Activated naive CD8-positive, alpha-beta T cell treated with anti-CD3 and anti-CD28 coated beads, Interleukin-2, amount 50 U/mL, for 24 hours (primary cell): ENCODE measurements at regions not wholly inside any gene's neighbourhood (a gene's known extent, or its start where the extent isn't known, plus 50 kb on each side); places are given as distances from the start of the nearest gene placed in this dataset.
A peak's percentile ranks its signal among the peaks of the same experiment; 100 is the strongest.
"Not testable (repeated sequence)": the region's sequence is repeated elsewhere in the genome, so short reads cannot be mapped to it uniquely, and the experiment has no call there.

Experiments
- ATAC-seq: fragments of 150-1000 bp; cut with Tn5 transposase; one replicate; pipeline ENCODE4 v1.10.0; 2021
- DNase-seq: peaks from one replicate; pipeline ENCODE4 v3.0.0; 2021
- H3K27ac Mint-ChIP-seq: one replicate; pipeline ENCODE4 v1.8.0; 2021; ENCODE audit warnings: mild to moderate bottlenecking, mixed read lengths
- H3K27me3 Mint-ChIP-seq: one replicate; pipeline ENCODE4 v1.8.0; 2021; ENCODE audit warnings: mixed read lengths
- H3K36me3 Mint-ChIP-seq: one replicate; pipeline ENCODE4 v1.8.0; 2021; ENCODE audit warnings: low read depth, mixed read lengths
- H3K4me1 Mint-ChIP-seq: one replicate; pipeline ENCODE4 v1.8.0; 2021; ENCODE audit warnings: mixed read lengths
- H3K4me3 Mint-ChIP-seq: one replicate; pipeline ENCODE4 v1.8.0; 2021; ENCODE audit warnings: mild to moderate bottlenecking, moderate library complexity, mixed read lengths
- H3K9me3 Mint-ChIP-seq: one replicate; pipeline ENCODE4 v1.8.0; 2021; ENCODE audit warnings: mixed read lengths

DNA sequence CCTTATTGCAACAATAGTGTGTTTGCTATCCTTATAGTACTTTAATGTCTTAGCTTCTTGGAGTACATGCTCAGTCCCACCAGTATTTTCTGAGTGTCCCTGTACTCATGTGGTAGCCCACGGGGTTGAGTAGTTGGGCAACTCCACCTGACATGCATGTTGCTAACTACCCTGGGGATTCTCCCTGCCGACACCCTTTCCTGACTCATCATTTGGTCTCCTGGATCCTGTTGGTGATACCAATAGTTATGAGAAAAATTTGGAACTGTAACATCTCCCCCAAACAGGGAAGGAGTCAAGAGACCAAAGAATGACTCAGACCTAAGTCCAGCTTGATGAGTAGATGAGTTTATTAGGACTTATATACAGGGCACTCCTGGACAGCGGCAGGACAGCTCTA, 101.6 kb downstream of the BRMS1L start:
- DNase-seq (no peak), ATAC-seq (peak; percentile 47)
- Mint-ChIP-seq H3K4me3 (no peak overlapping the region), H3K27ac (no peak overlapping the region), H3K27me3 (no peaks in the 10 kb centered on the region), H3K36me3 (no peaks in the 10 kb centered on the region), H3K9me3 (no peaks in the 10 kb centered on the region), H3K4me1 (peaks cover 11% of the 10 kb centered on the region)

DNA sequence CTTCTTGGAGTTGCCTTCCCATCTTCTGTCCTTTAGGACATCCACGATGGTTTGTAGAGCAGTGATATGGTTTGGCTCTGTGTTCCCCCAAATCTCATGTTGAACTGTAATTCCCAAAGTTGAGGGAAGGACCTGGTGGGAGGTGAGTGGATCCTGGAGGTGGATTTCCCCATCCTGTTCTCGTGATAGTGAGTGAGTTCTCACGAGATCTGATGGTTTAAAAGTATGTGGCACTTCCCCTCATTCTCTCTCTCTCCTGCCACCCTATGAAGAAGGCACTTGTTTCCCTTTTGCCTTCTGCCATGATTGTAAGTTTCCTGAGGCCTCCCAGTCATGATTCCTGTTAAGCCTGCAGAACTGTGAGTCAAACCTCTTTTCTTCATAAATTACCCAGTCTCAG, 99.2 kb downstream of the BRMS1L start:
- no peak overlapping the region for H3K27ac Mint-ChIP-seq
- H3K4me3 Mint-ChIP-seq, result no peak overlapping the region
- no peak for DNase-seq
- H3K36me3 Mint-ChIP-seq, result no peaks in the 10 kb centered on the region
- H3K9me3 Mint-ChIP-seq, result no peaks in the 10 kb centered on the region
- no peak for ATAC-seq
- H3K4me1 Mint-ChIP-seq, result peaks cover under 1% of the 10 kb centered on the region
- H3K27me3 Mint-ChIP-seq, result no peaks in the 10 kb centered on the region

DNA sequence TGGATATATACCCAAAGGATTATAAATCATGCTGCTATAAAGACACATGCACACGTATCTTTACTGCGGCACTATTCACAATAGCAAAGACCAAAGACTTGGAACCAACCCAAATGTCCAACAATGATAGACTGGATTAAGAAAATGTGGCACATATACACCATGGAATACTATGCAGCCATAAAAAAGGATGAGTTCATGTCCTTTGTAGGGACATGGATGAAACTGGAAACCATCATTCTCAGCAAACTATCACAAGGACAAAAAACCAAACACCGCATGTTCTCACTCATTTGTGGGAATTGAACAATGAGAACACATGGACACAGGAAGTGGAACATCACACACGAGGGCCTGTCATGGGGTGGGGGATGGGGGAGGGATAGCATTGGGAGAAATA, 96.5 kb downstream of the BRMS1L start:
- H3K4me3 Mint-ChIP-seq, H3K27me3 Mint-ChIP-seq, H3K4me1 Mint-ChIP-seq, DNase-seq, ATAC-seq, H3K27ac Mint-ChIP-seq, H3K36me3 Mint-ChIP-seq, H3K9me3 Mint-ChIP-seq: not testable (repeated sequence)

DNA sequence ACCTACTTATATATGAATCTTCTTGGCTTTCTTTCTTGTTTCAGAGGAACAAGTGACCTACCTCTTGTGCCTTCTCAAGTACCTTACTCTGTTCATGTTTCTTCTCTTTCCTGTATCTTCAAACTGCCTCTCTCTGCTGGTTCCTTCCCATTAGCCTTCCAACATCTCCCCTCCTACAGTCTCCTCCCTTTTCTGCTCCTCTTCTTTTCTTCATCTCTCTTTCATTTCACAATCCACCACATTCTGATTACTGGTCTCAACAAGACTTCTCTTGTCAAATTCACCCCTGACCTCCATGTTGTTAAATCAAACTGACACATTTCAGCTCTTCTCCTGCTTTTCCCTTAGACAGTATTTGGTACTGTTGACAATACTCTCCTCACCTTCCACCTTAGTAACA, 95.6 kb downstream of the BRMS1L start:
- ATAC-seq, result no peak
- no peaks in the 10 kb centered on the region for H3K4me1 Mint-ChIP-seq
- peaks cover 14% of the 10 kb centered on the region for H3K9me3 Mint-ChIP-seq
- no peak for DNase-seq
- H3K27ac Mint-ChIP-seq, result no peak overlapping the region
- H3K4me3 Mint-ChIP-seq, result no peak overlapping the region
- H3K27me3 Mint-ChIP-seq, result no peaks in the 10 kb centered on the region
- no peaks in the 10 kb centered on the region for H3K36me3 Mint-ChIP-seq
